H1 (cell line): ENCODE measurements at regions not wholly inside any gene's neighbourhood (a gene's known extent, or its start where the extent isn't known, plus 50 kb on each side); places are given as distances from the start of the nearest gene placed in this dataset.

Experiments
- ASH2L ChIP-seq: fragments of 200-600, 300-600 bp; sonication (generic); IDR thresholded peaks from one replicate; pipeline ENCODE4 v1.7.1; 2017; ENCODE audit warnings: low read length
- ATF2 ChIP-seq: IDR thresholded peaks from 2 replicates; pipeline ENCODE4 v1.6.1; 2012; ENCODE audit warnings: low read length, inconsistent platforms
- CEBPB ChIP-seq: IDR thresholded peaks from 2 replicates; pipeline ENCODE4 v1.6.1; 2012; ENCODE audit warnings: low read depth, low read length
- MAFK ChIP-seq: IDR thresholded peaks from 2 replicates; pipeline ENCODE4 v1.6.1; 2012; ENCODE audit warnings: low read depth, mild to moderate bottlenecking, improper control_type of control experiment, low read length
- RFX5 ChIP-seq: IDR thresholded peaks from 2 replicates; pipeline ENCODE4 v1.6.1; 2011; ENCODE audit warnings: low read depth, low read length, improper control_type of control experiment, borderline replicate concordance
- SIX5 ChIP-seq: IDR thresholded peaks from 2 replicates; pipeline ENCODE4 v1.6.1; 2011; ENCODE audit warnings: mild to moderate bottlenecking, low read depth, low read length
- SP4 ChIP-seq: IDR thresholded peaks from 2 replicates; pipeline ENCODE4 v1.6.1; 2012; ENCODE audit warnings: low read length, inconsistent platforms
- TAF1 ChIP-seq: IDR thresholded peaks from 2 replicates; pipeline ENCODE4 v1.6.1; 2011; ENCODE audit warnings: mild to moderate bottlenecking, low read depth, low read length
- TF ChIP-seq, protein P1 (sequence below): fragments of 300-600 bp; sonication (generic); IDR thresholded peaks from 2 replicates; pipeline ENCODE4 v1.7.1; 2012; ENCODE audit warnings: low read length, moderate library complexity, mild to moderate bottlenecking, inconsistent platforms; ENCODE audit not compliant: insufficient replicate concordance

DNA sequence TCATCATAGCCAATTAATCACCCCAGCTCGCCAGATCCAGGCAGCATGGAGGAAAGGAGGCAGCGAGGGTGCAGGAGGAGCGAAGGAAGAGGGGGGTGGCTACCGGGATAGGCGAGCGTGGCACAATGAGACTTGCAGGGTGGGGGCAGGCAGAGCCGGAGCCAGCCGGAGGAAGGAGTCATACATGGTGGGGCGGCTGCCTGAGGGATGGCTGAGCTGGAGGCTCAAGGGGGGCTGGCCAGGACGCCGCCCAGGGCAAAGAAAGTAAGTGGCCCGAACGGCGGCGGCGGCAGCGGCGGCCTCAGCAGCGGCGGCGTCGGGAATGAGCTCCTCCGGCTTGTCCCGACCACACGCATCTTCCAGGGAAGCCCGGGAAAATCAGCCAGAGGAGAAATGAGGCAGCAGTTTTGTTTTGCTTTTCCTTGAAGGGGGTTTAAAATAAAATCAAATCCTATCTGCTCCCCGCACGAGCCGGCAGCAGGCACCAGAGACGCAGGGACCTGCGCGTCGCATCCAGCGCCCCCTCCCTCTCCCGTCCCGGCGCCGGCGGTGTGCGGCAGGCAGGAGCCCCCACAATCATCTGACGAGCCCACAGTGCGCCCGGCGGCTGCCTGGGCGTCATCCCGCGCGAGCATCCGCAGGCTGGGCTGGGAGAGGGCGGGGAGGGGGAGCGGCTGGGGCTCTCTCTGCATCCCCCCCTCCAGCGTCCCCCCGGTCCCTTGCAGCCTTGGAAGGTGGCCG, 263.6 kb downstream of the CTTN start (continued):
- TF ChIP-seq ATF2 (no peak), ASH2L (peak; percentile 89), CEBPB (no peak), SP4 (no peak), TAF1 (peak; percentile 49; the same call in 1 of the 2 replicates), SIX5 (no peak), RFX5 (no peak), MAFK (no peak)
- TF ChIP-seq, protein P1, sequence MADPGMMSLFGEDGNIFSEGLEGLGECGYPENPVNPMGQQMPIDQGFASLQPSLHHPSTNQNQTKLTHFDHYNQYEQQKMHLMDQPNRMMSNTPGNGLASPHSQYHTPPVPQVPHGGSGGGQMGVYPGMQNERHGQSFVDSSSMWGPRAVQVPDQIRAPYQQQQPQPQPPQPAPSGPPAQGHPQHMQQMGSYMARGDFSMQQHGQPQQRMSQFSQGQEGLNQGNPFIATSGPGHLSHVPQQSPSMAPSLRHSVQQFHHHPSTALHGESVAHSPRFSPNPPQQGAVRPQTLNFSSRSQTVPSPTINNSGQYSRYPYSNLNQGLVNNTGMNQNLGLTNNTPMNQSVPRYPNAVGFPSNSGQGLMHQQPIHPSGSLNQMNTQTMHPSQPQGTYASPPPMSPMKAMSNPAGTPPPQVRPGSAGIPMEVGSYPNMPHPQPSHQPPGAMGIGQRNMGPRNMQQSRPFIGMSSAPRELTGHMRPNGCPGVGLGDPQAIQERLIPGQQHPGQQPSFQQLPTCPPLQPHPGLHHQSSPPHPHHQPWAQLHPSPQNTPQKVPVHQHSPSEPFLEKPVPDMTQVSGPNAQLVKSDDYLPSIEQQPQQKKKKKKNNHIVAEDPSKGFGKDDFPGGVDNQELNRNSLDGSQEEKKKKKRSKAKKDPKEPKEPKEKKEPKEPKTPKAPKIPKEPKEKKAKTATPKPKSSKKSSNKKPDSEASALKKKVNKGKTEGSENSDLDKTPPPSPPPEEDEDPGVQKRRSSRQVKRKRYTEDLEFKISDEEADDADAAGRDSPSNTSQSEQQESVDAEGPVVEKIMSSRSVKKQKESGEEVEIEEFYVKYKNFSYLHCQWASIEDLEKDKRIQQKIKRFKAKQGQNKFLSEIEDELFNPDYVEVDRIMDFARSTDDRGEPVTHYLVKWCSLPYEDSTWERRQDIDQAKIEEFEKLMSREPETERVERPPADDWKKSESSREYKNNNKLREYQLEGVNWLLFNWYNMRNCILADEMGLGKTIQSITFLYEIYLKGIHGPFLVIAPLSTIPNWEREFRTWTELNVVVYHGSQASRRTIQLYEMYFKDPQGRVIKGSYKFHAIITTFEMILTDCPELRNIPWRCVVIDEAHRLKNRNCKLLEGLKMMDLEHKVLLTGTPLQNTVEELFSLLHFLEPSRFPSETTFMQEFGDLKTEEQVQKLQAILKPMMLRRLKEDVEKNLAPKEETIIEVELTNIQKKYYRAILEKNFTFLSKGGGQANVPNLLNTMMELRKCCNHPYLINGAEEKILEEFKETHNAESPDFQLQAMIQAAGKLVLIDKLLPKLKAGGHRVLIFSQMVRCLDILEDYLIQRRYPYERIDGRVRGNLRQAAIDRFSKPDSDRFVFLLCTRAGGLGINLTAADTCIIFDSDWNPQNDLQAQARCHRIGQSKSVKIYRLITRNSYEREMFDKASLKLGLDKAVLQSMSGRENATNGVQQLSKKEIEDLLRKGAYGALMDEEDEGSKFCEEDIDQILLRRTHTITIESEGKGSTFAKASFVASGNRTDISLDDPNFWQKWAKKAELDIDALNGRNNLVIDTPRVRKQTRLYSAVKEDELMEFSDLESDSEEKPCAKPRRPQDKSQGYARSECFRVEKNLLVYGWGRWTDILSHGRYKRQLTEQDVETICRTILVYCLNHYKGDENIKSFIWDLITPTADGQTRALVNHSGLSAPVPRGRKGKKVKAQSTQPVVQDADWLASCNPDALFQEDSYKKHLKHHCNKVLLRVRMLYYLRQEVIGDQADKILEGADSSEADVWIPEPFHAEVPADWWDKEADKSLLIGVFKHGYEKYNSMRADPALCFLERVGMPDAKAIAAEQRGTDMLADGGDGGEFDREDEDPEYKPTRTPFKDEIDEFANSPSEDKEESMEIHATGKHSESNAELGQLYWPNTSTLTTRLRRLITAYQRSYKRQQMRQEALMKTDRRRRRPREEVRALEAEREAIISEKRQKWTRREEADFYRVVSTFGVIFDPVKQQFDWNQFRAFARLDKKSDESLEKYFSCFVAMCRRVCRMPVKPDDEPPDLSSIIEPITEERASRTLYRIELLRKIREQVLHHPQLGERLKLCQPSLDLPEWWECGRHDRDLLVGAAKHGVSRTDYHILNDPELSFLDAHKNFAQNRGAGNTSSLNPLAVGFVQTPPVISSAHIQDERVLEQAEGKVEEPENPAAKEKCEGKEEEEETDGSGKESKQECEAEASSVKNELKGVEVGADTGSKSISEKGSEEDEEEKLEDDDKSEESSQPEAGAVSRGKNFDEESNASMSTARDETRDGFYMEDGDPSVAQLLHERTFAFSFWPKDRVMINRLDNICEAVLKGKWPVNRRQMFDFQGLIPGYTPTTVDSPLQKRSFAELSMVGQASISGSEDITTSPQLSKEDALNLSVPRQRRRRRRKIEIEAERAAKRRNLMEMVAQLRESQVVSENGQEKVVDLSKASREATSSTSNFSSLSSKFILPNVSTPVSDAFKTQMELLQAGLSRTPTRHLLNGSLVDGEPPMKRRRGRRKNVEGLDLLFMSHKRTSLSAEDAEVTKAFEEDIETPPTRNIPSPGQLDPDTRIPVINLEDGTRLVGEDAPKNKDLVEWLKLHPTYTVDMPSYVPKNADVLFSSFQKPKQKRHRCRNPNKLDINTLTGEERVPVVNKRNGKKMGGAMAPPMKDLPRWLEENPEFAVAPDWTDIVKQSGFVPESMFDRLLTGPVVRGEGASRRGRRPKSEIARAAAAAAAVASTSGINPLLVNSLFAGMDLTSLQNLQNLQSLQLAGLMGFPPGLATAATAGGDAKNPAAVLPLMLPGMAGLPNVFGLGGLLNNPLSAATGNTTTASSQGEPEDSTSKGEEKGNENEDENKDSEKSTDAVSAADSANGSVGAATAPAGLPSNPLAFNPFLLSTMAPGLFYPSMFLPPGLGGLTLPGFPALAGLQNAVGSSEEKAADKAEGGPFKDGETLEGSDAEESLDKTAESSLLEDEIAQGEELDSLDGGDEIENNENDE: no peak
